B cell (primary cell): ENCODE measurements at regions not wholly inside any gene's neighbourhood (a gene's known extent, or its start where the extent isn't known, plus 50 kb on each side); places are given as distances from the start of the nearest gene placed in this dataset.

Experiments used
- ATAC-seq: fragments of 200-7000 bp; cut with Tn5 transposase; one replicate; pipeline ENCODE4 v1.10.0; 2021; ENCODE audit warnings: low read depth, mild to moderate bottlenecking, moderate number of reproducible peaks, moderate library complexity
- CTCF ChIA-PET: fragments of 350-600 bp; sonication (Branson Sonifier 250); formaldehyde crosslinking; loops from one replicate; lab custom pipeline; 2021; ENCODE audit warnings: antibody characterized with exemption, inconsistent platforms; lab: Charles Lee
- POLR2A ChIA-PET: fragments of 350-600 bp; sonication (Branson Sonifier 250); formaldehyde crosslinking; loops from one replicate; lab custom pipeline; 2021; ENCODE audit warnings: antibody characterized with exemption; lab: Charles Lee
- DNase-seq: peaks from one replicate; pipeline ENCODE4 v3.0.0; 2013
- H2AFZ ChIP-seq: 2 replicates; pipeline ENCODE4 v1.6.1; 2012; ENCODE audit warnings: mild to moderate bottlenecking, low read depth, low read length; ENCODE audit not compliant: insufficient read depth, poor library complexity, severe bottlenecking
- H3K27ac ChIP-seq, 2 donors: 1 replicate in 1 of 2; 2 replicates in 1 of 2; pipeline ENCODE4 v1.5.1; 2012 to 2013; ENCODE audit warnings: low read length in 2 of 2, mild to moderate bottlenecking in 2 of 2, moderate library complexity in 1 of 2
- H3K27me3 ChIP-seq, 4 experiments: fragments of 200-600 bp in 1 of 4; sonication (generic) in 1 of 4; replicated peaks in 1 of 4; 1 replicate in 2 of 4; 2 replicates in 2 of 4; pipeline versions ENCODE4 v1.6.1 to v1.7.0; 2013 to 2016; ENCODE audit warnings: low read length in 3 of 4, mild to moderate bottlenecking in 2 of 4, mixed read lengths in 1 of 4, moderate library complexity in 1 of 4; ENCODE audit not compliant: insufficient read depth in 4 of 4, control insufficient read depth in 3 of 4; ENCODE audit errors: control extremely low read depth in 1 of 4
- H3K36me3 ChIP-seq, 2 experiments: replicated peaks in 1 of 2; 1 replicate in 1 of 2; 2 replicates in 1 of 2; pipeline versions ENCODE4 v1.6.1 to v1.7.1; 2013; ENCODE audit warnings: low read length in 1 of 2; ENCODE audit not compliant: insufficient read depth in 2 of 2, control insufficient read depth in 1 of 2; ENCODE audit errors: control extremely low read depth in 1 of 2, extremely low read depth in 1 of 2
- H3K4me1 ChIP-seq, 2 donors: fragments of 200-600 bp in 1 of 2; sonication (generic) in 1 of 2; 1 replicate in 1 of 2; 2 replicates in 1 of 2; pipeline versions ENCODE4 v1.5.1 to v1.6.1; 2013 to 2017; ENCODE audit warnings: low read length in 2 of 2; ENCODE audit not compliant: control insufficient read depth in 2 of 2, insufficient read depth in 2 of 2
- H3K4me2 ChIP-seq: replicated peaks from 2 replicates; pipeline ENCODE3; 2012; ENCODE audit warnings: mild to moderate bottlenecking, low read depth, low read length; ENCODE audit not compliant: poor library complexity, severe bottlenecking
- H3K4me3 ChIP-seq, 5 experiments: fragments of 200-600 bp in 1 of 5; sonication (generic) in 1 of 5; 1 replicate in 3 of 5; 2 replicates in 2 of 5; pipeline versions ENCODE4 v1.5.1 to v1.7.0; 2011 to 2016; ENCODE audit warnings: low read length in 4 of 5, mild to moderate bottlenecking in 4 of 5, low read depth in 2 of 5, control low read depth in 1 of 5, moderate library complexity in 1 of 5; ENCODE audit not compliant: insufficient read depth in 1 of 5; ENCODE audit errors: control extremely low read depth in 1 of 5, extremely low read depth in 1 of 5
- H3K79me2 ChIP-seq: fragments of 200-600 bp; sonication (generic); one replicate; pipeline ENCODE4 v1.6.0; 2016; ENCODE audit warnings: low read length; ENCODE audit not compliant: control insufficient read depth, insufficient read depth
- H3K9ac ChIP-seq: fragments of 200-600 bp; sonication (generic); 2 replicates; pipeline ENCODE4 v1.6.1; 2017; ENCODE audit warnings: mild to moderate bottlenecking, low read length, moderate library complexity
- H3K9me3 ChIP-seq, 3 donors: one replicate each; pipeline versions ENCODE4 v1.6.1 to v1.7.1; 2013; ENCODE audit warnings: low read length in 2 of 3; ENCODE audit not compliant: control insufficient read depth in 2 of 3, insufficient read depth in 1 of 3; ENCODE audit errors: control extremely low read depth in 1 of 3
- H4K20me1 ChIP-seq: 2 replicates; pipeline ENCODE4 v1.6.0; 2012; ENCODE audit warnings: mild to moderate bottlenecking, low read length; ENCODE audit not compliant: insufficient read depth, control insufficient read depth, poor library complexity, severe bottlenecking
- H3K27ac Mint-ChIP-seq: one replicate; pipeline ENCODE4 v1.8.0; 2021; ENCODE audit warnings: mixed read lengths
- H3K27me3 Mint-ChIP-seq: one replicate; pipeline ENCODE4 v1.8.0; 2021; ENCODE audit warnings: mixed read lengths
- H3K4me1 Mint-ChIP-seq: one replicate; pipeline ENCODE4 v1.8.0; 2021; ENCODE audit warnings: mixed read lengths
- H3K4me3 Mint-ChIP-seq: one replicate; pipeline ENCODE4 v1.8.0; 2021; ENCODE audit warnings: mixed read lengths
- H3K9me3 Mint-ChIP-seq: one replicate; pipeline ENCODE4 v1.8.0; 2022; ENCODE audit warnings: mixed read lengths; ENCODE audit not compliant: insufficient read depth
- CTCF ChIP-seq: fragments of 200-600 bp; IDR thresholded peaks from one replicate; pipeline ENCODE4 v1.8.0; 2022; ENCODE audit warnings: antibody characterized with exemption, mild to moderate bottlenecking
- EZH2 ChIP-seq: IDR thresholded peaks from 2 replicates; pipeline ENCODE4 v1.6.1; 2012; ENCODE audit warnings: borderline replicate concordance, low read depth, mild to moderate bottlenecking, moderate library complexity, low read length; ENCODE audit not compliant: insufficient read depth, poor library complexity, severe bottlenecking
- WGBS: methylation state at CpG from one replicate; pipeline ENCODE4 v1.1.5; 2013; ENCODE audit warnings: missing lambda C conversion rate; ENCODE audit not compliant: insufficient coverage; 5-methylcytosine and 5-hydroxymethylcytosine counted together
- intact Hi-C: fragments of 100-400 bp; cut with micrococcal nuclease; formaldehyde crosslinking; loops from one replicate; pipeline ENCODE4 v1.10.0; 2022

GRCh38 chr16:61596655-61597054 is 439.6 kb downstream of the CDH8 start:
- Histone ChIP-seq H3K36me3 (no peaks in the 10 kb centered on the region), H3K27ac (no peak overlapping the region), H4K20me1 (no peaks in the 10 kb centered on the region), H3K9ac (no peak overlapping the region), H3K4me1 (no peaks in the 10 kb centered on the region), H2AFZ (no peak overlapping the region), H3K4me2 (no peak overlapping the region), H3K9me3 (no peaks in the 10 kb centered on the region), H3K27me3 (no peaks in the 10 kb centered on the region), H3K4me3 (no peak overlapping the region), H3K79me2 (no peaks in the 10 kb centered on the region)
- H3K27me3 Mint-ChIP-seq = no peaks in the 10 kb centered on the region
- H3K4me3 Mint-ChIP-seq = no peak overlapping the region
- POLR2A ChIA-PET = no interaction called here
- ATAC-seq (no peak), DNase-seq (no peak)
- intact Hi-C loops = no loop called here
- H3K9me3 Mint-ChIP-seq = no peaks in the 10 kb centered on the region
- no peaks in the 10 kb centered on the region for H3K4me1 Mint-ChIP-seq
- CTCF ChIA-PET = no interaction called here
- no peak overlapping the region for H3K27ac Mint-ChIP-seq
- WGBS = no CpG with 5 or more reads among the region's 2 CpGs
- no peak for TF ChIP-seq EZH2
- TF ChIP-seq CTCF = no peak

GRCh38 chr16:61595605-61596004 is 440.6 kb downstream of the CDH8 start:
- no CpG with 5 or more reads among the region's 3 CpGs for WGBS
- DNase-seq (no peak), ATAC-seq (no peak)
- no peak overlapping the region for H3K27ac ChIP-seq
- no peaks in the 10 kb centered on the region for H3K4me1 ChIP-seq
- Mint-ChIP-seq H3K4me1 (no peaks in the 10 kb centered on the region), H3K27me3 (no peaks in the 10 kb centered on the region), H3K27ac (no peak overlapping the region), H3K4me3 (no peak overlapping the region), H3K9me3 (no peaks in the 10 kb centered on the region)
- no peaks in the 10 kb centered on the region for H4K20me1 ChIP-seq
- POLR2A ChIA-PET = no interaction called here
- H3K27me3 ChIP-seq = no peaks in the 10 kb centered on the region
- intact Hi-C loops = no loop called here
- no peaks in the 10 kb centered on the region for H3K9me3 ChIP-seq
- no peak overlapping the region for H2AFZ ChIP-seq
- no peak for TF ChIP-seq EZH2
- H3K4me3 ChIP-seq = no peak overlapping the region
- CTCF ChIA-PET = no interaction called here
- no peak overlapping the region for H3K4me2 ChIP-seq
- no peaks in the 10 kb centered on the region for H3K36me3 ChIP-seq
- no peaks in the 10 kb centered on the region for H3K79me2 ChIP-seq
- no peak overlapping the region for H3K9ac ChIP-seq
